Endothelial cell of umbilical vein (primary cell): ENCODE measurements at regions not wholly inside any gene's neighbourhood (a gene's known extent, or its start where the extent isn't known, plus 50 kb on each side); places are given as distances from the start of the nearest gene placed in this dataset.

ENCODE experiments used
- BruUV-seq: library from RNA; stranded (reverse); fragments of 400-500 nt; replicated peaks from 2 replicates; lab custom pipeline; 2021; lab: Mats Ljungman, UMichigan
- CTCF ChIA-PET: fragments of 300-600, 350-600 bp; sonication (Branson Sonifier 250); formaldehyde crosslinking; loops from one replicate; lab custom pipeline; 2021; ENCODE audit warnings: antibody characterized with exemption, inconsistent platforms; lab: Charles Lee
- POLR2A ChIA-PET: fragments of 300-600, 350-600 bp; sonication (Branson Sonifier 250); formaldehyde crosslinking; loops from one replicate; lab custom pipeline; 2021; ENCODE audit warnings: antibody characterized with exemption, inconsistent platforms; lab: Charles Lee
- DNase-seq: peaks from one replicate; pipeline ENCODE4 v3.0.0-alpha.2; 2011; ENCODE audit warnings: low read depth, low spot score
- FAIRE-seq: peaks from 2 replicates; lab custom pipeline; 2011; peaks lifted over from hg19 to GRCh38; lab: Jason Lieb, UNC
- H2AFZ ChIP-seq: 2 replicates; pipeline ENCODE4 v1.6.0; 2012; ENCODE audit warnings: low read depth, low read length, control low read depth, inconsistent platforms
- H3K27ac ChIP-seq: 2 replicates; pipeline ENCODE4 v1.5.1; 2011; ENCODE audit warnings: low read depth, mild to moderate bottlenecking, control low read depth, low read length, moderate library complexity; ENCODE audit not compliant: insufficient read depth
- H3K27me3 ChIP-seq, 2 experiments: 2 replicates each; pipeline versions ENCODE4 v1.6.0 to v1.6.1; 2011; ENCODE audit warnings: low read length in 2 of 2, mixed read lengths in 1 of 2; ENCODE audit not compliant: control insufficient read depth in 2 of 2, insufficient read depth in 2 of 2
- H3K36me3 ChIP-seq, 2 experiments: 2 replicates in 1 of 2; 3 replicates in 1 of 2; pipeline ENCODE4 v1.5.1; 2011; ENCODE audit warnings: low read length in 2 of 2, mild to moderate bottlenecking in 1 of 2, moderate library complexity in 1 of 2; ENCODE audit not compliant: control insufficient read depth in 2 of 2, insufficient read depth in 2 of 2; ENCODE audit errors: extremely low read depth in 1 of 2
- H3K4me1 ChIP-seq: 3 replicates; pipeline ENCODE4 v1.5.1; 2011; ENCODE audit warnings: mild to moderate bottlenecking, low read length; ENCODE audit not compliant: control insufficient read depth, insufficient read depth; ENCODE audit errors: extremely low read depth
- H3K4me2 ChIP-seq: 2 replicates; pipeline ENCODE4 v1.6.1; 2011; ENCODE audit warnings: low read length, control low read depth, mixed read lengths; ENCODE audit not compliant: insufficient read depth
- H3K4me3 ChIP-seq, 3 experiments: fragments of 200-600 bp in 1 of 3; sonication (generic), shearing (Covaris generic) in 1 of 3; replicated peaks in 1 of 3; 2 replicates each; pipeline ENCODE4 v1.5.1; 2011 to 2016; ENCODE audit warnings: control low read depth in 3 of 3, low read length in 3 of 3, mild to moderate bottlenecking in 2 of 3, inconsistent platforms in 1 of 3, low read depth in 1 of 3, moderate library complexity in 1 of 3; ENCODE audit not compliant: insufficient read depth in 1 of 3
- H3K79me2 ChIP-seq: 2 replicates; pipeline ENCODE4 v1.6.0; 2012; ENCODE audit warnings: low read length, inconsistent platforms; ENCODE audit not compliant: control insufficient read depth, insufficient read depth
- H3K9ac ChIP-seq: replicated peaks from 2 replicates; pipeline ENCODE3; 2011; ENCODE audit warnings: low read length, control low read depth; ENCODE audit not compliant: insufficient read depth; ENCODE audit errors: extremely low read depth
- H3K9me1 ChIP-seq: replicated peaks from 3 replicates; pipeline ENCODE4 v1.6.0; 2011; ENCODE audit warnings: mild to moderate bottlenecking, low read length; ENCODE audit not compliant: control insufficient read depth, insufficient read depth; ENCODE audit errors: extremely low read depth
- H3K9me3 ChIP-seq: replicated peaks from 2 replicates; pipeline ENCODE4 v1.5.1; 2012; ENCODE audit warnings: low read length, inconsistent platforms; ENCODE audit not compliant: control insufficient read depth, insufficient read depth
- H4K20me1 ChIP-seq: replicated peaks from 2 replicates; pipeline ENCODE3; 2011; ENCODE audit warnings: mild to moderate bottlenecking, low read length; ENCODE audit not compliant: control insufficient read depth, insufficient read depth; ENCODE audit errors: extremely low read depth
- CTCF ChIP-seq, 2 donors: IDR thresholded peaks; 1 replicate in 1 of 2; 2 replicates in 1 of 2; pipeline ENCODE4 v1.5.1; 2011; ENCODE audit warnings: low read length in 2 of 2, mild to moderate bottlenecking in 2 of 2, moderate library complexity in 2 of 2, control low read depth in 1 of 2, inconsistent platforms in 1 of 2, low read depth in 1 of 2; ENCODE audit not compliant: insufficient read depth in 1 of 2; ENCODE audit errors: extremely low read depth in 1 of 2
- EZH2 ChIP-seq: IDR thresholded peaks from 2 replicates; pipeline ENCODE4 v1.6.1; 2012; ENCODE audit warnings: borderline replicate concordance, low read depth, mild to moderate bottlenecking, moderate library complexity, low read length, inconsistent platforms; ENCODE audit not compliant: severe bottlenecking
- FOS ChIP-seq: IDR thresholded peaks from 2 replicates; pipeline ENCODE4 v1.6.1; 2011; ENCODE audit warnings: mild to moderate bottlenecking, low read length, moderate library complexity, borderline replicate concordance; ENCODE audit not compliant: insufficient read depth
- GATA2 ChIP-seq: IDR thresholded peaks from 2 replicates; pipeline ENCODE4 v1.7.0; 2011; ENCODE audit warnings: low read depth, mild to moderate bottlenecking, moderate library complexity, mixed read lengths, low read length; ENCODE audit not compliant: insufficient read length, insufficient read depth
- JUN ChIP-seq: IDR thresholded peaks from 2 replicates; pipeline ENCODE4 v1.6.1; 2011; ENCODE audit warnings: borderline replicate concordance, low read depth; ENCODE audit not compliant: insufficient read length, insufficient read depth
- MYC ChIP-seq: IDR thresholded peaks from one replicate; pipeline ENCODE4 v1.6.1; 2011; ENCODE audit warnings: mild to moderate bottlenecking, low read depth, low read length
- POLR2A ChIP-seq: IDR thresholded peaks from 2 replicates; pipeline ENCODE4 v1.6.1; 2012; ENCODE audit warnings: low read depth, mild to moderate bottlenecking, control low read depth, low read length
- POLR2AphosphoS5 ChIP-seq: IDR thresholded peaks from 2 replicates; pipeline ENCODE4 v1.6.1; 2012; ENCODE audit warnings: low read depth, mild to moderate bottlenecking, control low read depth, low read length, moderate library complexity; ENCODE audit not compliant: insufficient read depth
- dilution Hi-C: fragments of 300-500 bp; cut with MboI; formaldehyde crosslinking; loops from one replicate; pipeline ENCODE4 v1.15.0; 2019; ENCODE audit warnings: low sequenced_read_pairs; ENCODE audit not compliant: extremely low pct_ligation_motif_present
- intact Hi-C: fragments of 100-400 bp; cut with micrococcal nuclease; formaldehyde crosslinking; loops from one replicate; pipeline ENCODE4 v1.10.0; 2022
- TF ChIP-seq, protein P1 (sequence below): IDR thresholded peaks from 2 replicates; pipeline ENCODE4 v1.6.1; 2011; ENCODE audit not compliant: insufficient read depth, insufficient read length

GRCh38 chr7:116365797-116366196 is 133.7 kb upstream of the CAV2 start:
- Histone ChIP-seq H3K9me1 (no peaks in the 10 kb centered on the region), H3K36me3 (no peaks in the 10 kb centered on the region), H4K20me1 (no peaks in the 10 kb centered on the region), H3K27ac (no peak overlapping the region), H3K9ac (no peak overlapping the region), H3K79me2 (no peaks in the 10 kb centered on the region), H2AFZ (no peak overlapping the region), H3K4me3 (no peak overlapping the region), H3K4me1 (peaks cover 20% of the 10 kb centered on the region), H3K9me3 (no peaks in the 10 kb centered on the region), H3K4me2 (no peak overlapping the region), H3K27me3 (no peaks in the 10 kb centered on the region)
- POLR2A ChIA-PET = no interaction called here
- DNase-seq (no peak), FAIRE-seq (no peak)
- CTCF ChIA-PET = interaction anchor here (1.5 kb wide), 1 partner anchor 156 kb away, joined by 3 read pairs; no protein-coding TSS in a partner anchor
- dilution Hi-C loops (no loop called here), intact Hi-C loops (no loop called here)
- no peak for TF ChIP-seq POLR2A
- no peak for TF ChIP-seq JUN
- TF ChIP-seq CTCF (IDR thresholded peaks at IDR 0.05; ENCODE audit: extremely low read depth in 1 of 2, insufficient read depth in 1 of 2, low read depth in 1 of 2, low read length in 2 of 2) = no peak
- TF ChIP-seq POLR2AphosphoS5 = no peak
- no peak for TF ChIP-seq FOS
- no peak for TF ChIP-seq EZH2
- no peak for TF ChIP-seq GATA2
- TF ChIP-seq, protein P1, sequence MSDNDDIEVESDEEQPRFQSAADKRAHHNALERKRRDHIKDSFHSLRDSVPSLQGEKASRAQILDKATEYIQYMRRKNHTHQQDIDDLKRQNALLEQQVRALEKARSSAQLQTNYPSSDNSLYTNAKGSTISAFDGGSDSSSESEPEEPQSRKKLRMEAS = no peak
- no peak for TF ChIP-seq MYC
- no TSS peak for BruUV-seq
